GM12878 (cell line): ENCODE measurements at regions not wholly inside any gene's neighbourhood (a gene's known extent, or its start where the extent isn't known, plus 50 kb on each side); places are given as distances from the start of the nearest gene placed in this dataset.

ENCODE experiments used
- BHLHE40 ChIP-seq, 2 experiments: fragments of 450-650 bp in 1 of 2; IDR thresholded peaks; 2 replicates each; pipeline ENCODE4 v1.6.1; 2011 to 2017; ENCODE audit warnings: low read depth in 2 of 2, borderline replicate concordance in 1 of 2, improper control_type of control experiment in 1 of 2, low read length in 1 of 2, mild to moderate bottlenecking in 1 of 2
- EGR1 ChIP-seq, 2 experiments: IDR thresholded peaks; 1 replicate in 1 of 2; 2 replicates in 1 of 2; pipeline ENCODE4 v1.6.1; 2011 to 2012; ENCODE audit warnings: low read depth in 2 of 2, low read length in 2 of 2, borderline replicate concordance in 1 of 2, mild to moderate bottlenecking in 1 of 2, moderate library complexity in 1 of 2
- EP300 ChIP-seq, 2 experiments: fragments of 150-350 bp in 1 of 2; IDR thresholded peaks; 2 replicates each; pipeline ENCODE4 v1.6.1; 2011 to 2012; ENCODE audit warnings: low read depth in 2 of 2, low read length in 2 of 2, borderline replicate concordance in 1 of 2, improper control_type of control experiment in 1 of 2, inconsistent platforms in 1 of 2; ENCODE audit not compliant: control insufficient read depth in 1 of 2
- EZH2 ChIP-seq: IDR thresholded peaks from 2 replicates; pipeline ENCODE4 v1.6.1; 2012; ENCODE audit warnings: low read depth, mild to moderate bottlenecking, control low read depth, inconsistent platforms, low read length, borderline replicate concordance; ENCODE audit not compliant: control insufficient read depth
- RAD51 ChIP-seq: fragments of 450-650 bp; IDR thresholded peaks from 2 replicates; pipeline ENCODE4 v1.6.1; 2016; ENCODE audit warnings: moderate library complexity, mild to moderate bottlenecking, inconsistent platforms
- SIX5 ChIP-seq: IDR thresholded peaks from 2 replicates; pipeline ENCODE4 v1.6.1; 2011; ENCODE audit warnings: mild to moderate bottlenecking, low read depth, low read length, moderate library complexity; ENCODE audit not compliant: severe bottlenecking
- TARDBP ChIP-seq: IDR thresholded peaks from 2 replicates; pipeline ENCODE4 v1.6.1; 2016; ENCODE audit warnings: borderline replicate concordance
- TCF7 ChIP-seq: IDR thresholded peaks from 2 replicates; pipeline ENCODE4 v1.6.1; 2014; ENCODE audit warnings: antibody characterized with exemption, borderline replicate concordance
- TF ChIP-seq, protein P1 (sequence below): fragments of 450-650 bp; IDR thresholded peaks from 2 replicates; pipeline ENCODE4 v1.6.1; 2017; ENCODE audit warnings: mild to moderate bottlenecking

DNA sequence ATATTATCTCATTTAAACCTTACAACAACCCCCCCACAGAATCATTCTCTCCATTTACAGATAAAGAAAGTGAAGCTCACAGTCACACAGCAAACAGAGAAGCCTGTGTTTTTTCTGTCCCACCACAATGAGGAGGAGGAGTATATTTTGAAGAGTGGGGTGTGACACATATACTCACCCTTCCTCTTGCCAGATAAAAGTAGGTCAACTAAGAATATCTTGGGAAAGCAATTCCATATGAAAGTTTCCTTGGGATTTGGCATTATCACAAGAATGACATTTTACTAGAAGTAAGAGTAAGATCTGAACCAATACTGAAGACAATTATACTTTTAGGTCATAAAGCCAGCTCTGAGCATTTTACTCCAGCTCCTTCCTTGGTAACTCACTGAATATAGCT is 287.5 kb upstream of the HTR2A start:
- TF ChIP-seq, protein P1, sequence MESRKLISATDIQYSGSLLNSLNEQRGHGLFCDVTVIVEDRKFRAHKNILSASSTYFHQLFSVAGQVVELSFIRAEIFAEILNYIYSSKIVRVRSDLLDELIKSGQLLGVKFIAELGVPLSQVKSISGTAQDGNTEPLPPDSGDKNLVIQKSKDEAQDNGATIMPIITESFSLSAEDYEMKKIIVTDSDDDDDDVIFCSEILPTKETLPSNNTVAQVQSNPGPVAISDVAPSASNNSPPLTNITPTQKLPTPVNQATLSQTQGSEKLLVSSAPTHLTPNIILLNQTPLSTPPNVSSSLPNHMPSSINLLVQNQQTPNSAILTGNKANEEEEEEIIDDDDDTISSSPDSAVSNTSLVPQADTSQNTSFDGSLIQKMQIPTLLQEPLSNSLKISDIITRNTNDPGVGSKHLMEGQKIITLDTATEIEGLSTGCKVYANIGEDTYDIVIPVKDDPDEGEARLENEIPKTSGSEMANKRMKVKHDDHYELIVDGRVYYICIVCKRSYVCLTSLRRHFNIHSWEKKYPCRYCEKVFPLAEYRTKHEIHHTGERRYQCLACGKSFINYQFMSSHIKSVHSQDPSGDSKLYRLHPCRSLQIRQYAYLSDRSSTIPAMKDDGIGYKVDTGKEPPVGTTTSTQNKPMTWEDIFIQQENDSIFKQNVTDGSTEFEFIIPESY, result no peak
- TF ChIP-seq RAD51 (no peak), EZH2 (no peak), TARDBP (no peak), SIX5 (no peak), EP300 (IDR thresholded peaks at IDR 0.05; ENCODE audit: borderline replicate concordance in 1 of 2, control insufficient read depth in 1 of 2, low read depth in 2 of 2, low read length in 2 of 2) (no peak), EGR1 (IDR thresholded peaks at IDR 0.05; ENCODE audit: borderline replicate concordance in 1 of 2, low read depth in 2 of 2, low read length in 2 of 2) (no peak), BHLHE40 (IDR thresholded peaks at IDR 0.05; ENCODE audit: borderline replicate concordance in 1 of 2, low read depth in 2 of 2, low read length in 1 of 2) (no peak), TCF7 (no peak)
